GM12873 (cell line): ENCODE measurements at regions not wholly inside any gene's neighbourhood (a gene's known extent, or its start where the extent isn't known, plus 50 kb on each side); places are given as distances from the start of the nearest gene placed in this dataset.

Experiments used
- TF ChIP-seq, protein P1 (sequence below): IDR thresholded peaks from 2 replicates; pipeline ENCODE4 v1.5.1; 2012; ENCODE audit warnings: low read depth, mild to moderate bottlenecking, moderate library complexity, low read length, control low read depth; ENCODE audit not compliant: insufficient read depth; ENCODE audit errors: missing control alignments

GRCh38 chr7:125643302-125643701 lies 713.7 kb upstream of the POT1 start:
- TF ChIP-seq, protein P1, sequence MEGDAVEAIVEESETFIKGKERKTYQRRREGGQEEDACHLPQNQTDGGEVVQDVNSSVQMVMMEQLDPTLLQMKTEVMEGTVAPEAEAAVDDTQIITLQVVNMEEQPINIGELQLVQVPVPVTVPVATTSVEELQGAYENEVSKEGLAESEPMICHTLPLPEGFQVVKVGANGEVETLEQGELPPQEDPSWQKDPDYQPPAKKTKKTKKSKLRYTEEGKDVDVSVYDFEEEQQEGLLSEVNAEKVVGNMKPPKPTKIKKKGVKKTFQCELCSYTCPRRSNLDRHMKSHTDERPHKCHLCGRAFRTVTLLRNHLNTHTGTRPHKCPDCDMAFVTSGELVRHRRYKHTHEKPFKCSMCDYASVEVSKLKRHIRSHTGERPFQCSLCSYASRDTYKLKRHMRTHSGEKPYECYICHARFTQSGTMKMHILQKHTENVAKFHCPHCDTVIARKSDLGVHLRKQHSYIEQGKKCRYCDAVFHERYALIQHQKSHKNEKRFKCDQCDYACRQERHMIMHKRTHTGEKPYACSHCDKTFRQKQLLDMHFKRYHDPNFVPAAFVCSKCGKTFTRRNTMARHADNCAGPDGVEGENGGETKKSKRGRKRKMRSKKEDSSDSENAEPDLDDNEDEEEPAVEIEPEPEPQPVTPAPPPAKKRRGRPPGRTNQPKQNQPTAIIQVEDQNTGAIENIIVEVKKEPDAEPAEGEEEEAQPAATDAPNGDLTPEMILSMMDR: no peak

- TF ChIP-seq, protein P1: no peak
Measured at GRCh38 chr7:125641884-125642283, 712.3 kb upstream of the POT1 start.

DNA sequence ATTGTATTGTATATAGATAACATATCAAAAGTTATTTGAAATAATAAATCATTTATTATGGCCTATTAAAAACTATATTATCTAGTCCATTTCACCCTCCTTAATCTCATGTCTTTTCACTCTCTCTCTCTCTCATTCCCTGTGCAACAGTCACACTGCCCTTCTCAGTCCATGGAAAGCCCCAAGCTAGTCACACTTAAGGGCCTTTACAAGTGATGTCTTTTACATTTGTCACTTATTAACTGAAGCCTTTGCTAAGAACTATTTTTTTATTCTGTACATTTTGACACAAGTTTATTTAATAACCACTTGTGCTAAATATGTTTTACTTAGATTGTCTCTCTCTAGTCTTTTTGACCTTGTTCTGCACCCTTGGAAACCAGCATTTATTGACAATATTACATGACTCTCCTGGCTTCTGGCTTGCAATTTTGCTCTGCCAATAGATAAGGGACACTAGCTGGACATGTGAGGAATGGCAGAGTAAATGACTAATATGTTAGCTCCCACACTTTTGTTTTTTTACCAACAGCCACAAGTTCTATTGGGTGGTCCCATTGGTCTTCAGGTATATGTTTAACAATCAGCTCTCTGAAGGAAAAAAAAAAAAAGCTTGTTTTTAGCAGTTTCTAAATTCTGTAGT lies 706.8 kb upstream of the POT1 start:
- TF ChIP-seq, protein P1: no peak

DNA sequence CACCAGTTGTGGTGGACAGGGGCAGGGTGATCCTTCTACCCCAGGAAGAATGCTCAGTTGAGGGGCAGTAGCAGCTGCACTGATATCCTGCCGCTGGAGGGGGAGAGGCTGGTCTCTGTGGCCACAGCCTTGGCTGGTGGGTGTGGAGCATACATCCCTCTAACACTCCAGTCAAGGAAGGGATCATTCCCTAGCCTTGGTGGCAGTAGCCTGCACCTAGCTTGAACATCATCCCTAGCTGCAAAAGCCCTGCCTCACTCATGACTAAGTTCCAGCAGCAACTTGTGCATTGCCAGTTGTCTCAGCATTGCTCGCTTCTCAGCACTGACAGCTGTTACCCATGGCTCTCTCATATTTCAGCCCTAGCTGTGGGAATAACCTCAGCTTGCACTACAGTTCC lies 688.9 kb upstream of the POT1 start:
- TF ChIP-seq, protein P1: no peak

DNA sequence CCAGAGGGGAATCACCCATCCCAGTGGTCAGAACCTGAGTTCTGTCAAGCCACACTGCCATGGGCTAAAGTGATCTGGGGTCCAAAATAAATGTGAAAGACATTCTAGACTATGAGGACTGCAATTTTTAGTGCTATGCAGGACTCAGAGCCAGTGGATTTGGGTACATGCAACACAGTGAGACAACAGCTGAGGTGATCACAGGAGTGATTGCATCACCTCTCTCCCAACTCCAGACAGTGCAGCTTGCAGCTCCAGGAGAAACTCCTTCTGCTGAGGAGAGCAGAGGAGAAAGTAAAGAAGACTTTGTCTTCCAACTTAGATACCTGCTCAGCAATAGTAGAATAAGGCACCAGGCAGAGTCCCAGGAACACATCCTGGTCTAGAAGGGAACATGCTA lies 682.0 kb upstream of the POT1 start:
- TF ChIP-seq, protein P1: no peak

DNA sequence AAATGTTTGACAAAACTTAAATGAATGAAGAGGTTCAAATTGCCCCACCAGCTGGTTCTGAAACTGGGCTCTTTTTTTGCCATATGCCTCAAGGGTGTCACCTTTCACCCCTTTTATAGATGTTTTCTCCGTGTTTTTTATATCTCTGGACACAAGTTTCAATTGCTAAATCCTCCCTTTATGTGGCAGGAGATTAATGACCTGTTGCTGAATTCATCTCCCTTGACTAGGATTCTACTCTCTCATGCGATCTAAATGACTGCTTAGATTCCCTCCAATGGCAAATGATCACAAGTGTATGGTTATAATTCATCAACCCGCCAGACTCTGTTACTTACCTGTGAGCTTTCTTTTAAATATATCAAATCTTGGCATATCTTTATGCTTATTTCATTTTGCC lies 677.0 kb upstream of the POT1 start:
- TF ChIP-seq, protein P1: no peak

DNA sequence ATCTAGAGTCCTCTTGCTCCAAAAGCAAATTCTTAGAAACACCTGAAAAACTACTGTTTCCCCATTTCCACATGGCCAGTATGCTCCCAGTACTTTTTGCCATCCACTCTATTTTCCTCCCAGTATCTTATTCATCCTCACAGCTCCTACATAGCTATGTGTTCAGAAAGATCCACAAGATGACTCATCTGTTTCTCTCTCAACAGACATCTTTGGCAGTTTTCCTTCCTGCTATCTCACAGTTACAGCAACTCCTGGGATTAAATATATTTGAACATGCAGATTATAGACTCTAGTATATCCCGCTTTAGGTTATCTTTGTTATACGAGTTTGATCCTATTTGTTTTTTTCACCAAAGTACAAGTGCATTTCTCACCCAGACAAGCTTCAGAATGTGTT lies 675.6 kb upstream of the POT1 start:
- TF ChIP-seq, protein P1: no peak
